ENCODE measurements at regions not wholly inside any gene's neighbourhood (a gene's known extent, or its start where the extent isn't known, plus 50 kb on each side); places are given as distances from the start of the nearest gene placed in this dataset.
A peak's percentile ranks its signal among the peaks of the same experiment; 100 is the strongest.

DNA sequence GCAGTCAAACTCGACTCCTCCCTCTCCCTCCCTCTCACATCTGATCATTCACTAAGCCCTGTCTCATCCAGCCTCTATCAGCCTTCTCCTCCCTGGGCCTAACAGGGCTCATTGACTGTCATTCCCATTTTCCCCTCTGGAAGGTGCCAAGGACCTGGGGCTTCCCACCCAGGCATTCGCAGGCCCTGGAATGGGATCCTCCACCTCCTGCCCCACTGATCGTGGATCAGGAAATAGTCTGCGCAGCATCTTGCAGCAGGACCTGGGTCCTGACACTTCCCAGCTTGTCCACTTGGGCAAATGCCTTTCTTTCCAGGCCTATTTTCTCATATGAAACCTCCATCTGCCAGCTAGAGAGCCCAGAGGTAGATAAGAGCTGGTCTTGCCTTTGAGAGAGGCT is 71.2 kb upstream of the ZC3H12A start:
- H3K4me1 Mint-ChIP-seq = peaks cover 19% of the 10 kb centered on the region
- H3K27me3 Mint-ChIP-seq (ENCODE audit: low read depth, poor library complexity) = peaks cover 42% of the 10 kb centered on the region
- TF ChIP-seq, protein P1, sequence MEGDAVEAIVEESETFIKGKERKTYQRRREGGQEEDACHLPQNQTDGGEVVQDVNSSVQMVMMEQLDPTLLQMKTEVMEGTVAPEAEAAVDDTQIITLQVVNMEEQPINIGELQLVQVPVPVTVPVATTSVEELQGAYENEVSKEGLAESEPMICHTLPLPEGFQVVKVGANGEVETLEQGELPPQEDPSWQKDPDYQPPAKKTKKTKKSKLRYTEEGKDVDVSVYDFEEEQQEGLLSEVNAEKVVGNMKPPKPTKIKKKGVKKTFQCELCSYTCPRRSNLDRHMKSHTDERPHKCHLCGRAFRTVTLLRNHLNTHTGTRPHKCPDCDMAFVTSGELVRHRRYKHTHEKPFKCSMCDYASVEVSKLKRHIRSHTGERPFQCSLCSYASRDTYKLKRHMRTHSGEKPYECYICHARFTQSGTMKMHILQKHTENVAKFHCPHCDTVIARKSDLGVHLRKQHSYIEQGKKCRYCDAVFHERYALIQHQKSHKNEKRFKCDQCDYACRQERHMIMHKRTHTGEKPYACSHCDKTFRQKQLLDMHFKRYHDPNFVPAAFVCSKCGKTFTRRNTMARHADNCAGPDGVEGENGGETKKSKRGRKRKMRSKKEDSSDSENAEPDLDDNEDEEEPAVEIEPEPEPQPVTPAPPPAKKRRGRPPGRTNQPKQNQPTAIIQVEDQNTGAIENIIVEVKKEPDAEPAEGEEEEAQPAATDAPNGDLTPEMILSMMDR (IDR thresholded peaks at IDR 0.05) = no peak
- no peaks in the 10 kb centered on the region for H3K9me3 Mint-ChIP-seq
- H3K27ac Mint-ChIP-seq = no peak overlapping the region
- DNase-seq = no peak
- H3K36me3 Mint-ChIP-seq (ENCODE audit: low read depth) = no peaks in the 10 kb centered on the region
- H3K4me3 Mint-ChIP-seq = no peak overlapping the region

DNA sequence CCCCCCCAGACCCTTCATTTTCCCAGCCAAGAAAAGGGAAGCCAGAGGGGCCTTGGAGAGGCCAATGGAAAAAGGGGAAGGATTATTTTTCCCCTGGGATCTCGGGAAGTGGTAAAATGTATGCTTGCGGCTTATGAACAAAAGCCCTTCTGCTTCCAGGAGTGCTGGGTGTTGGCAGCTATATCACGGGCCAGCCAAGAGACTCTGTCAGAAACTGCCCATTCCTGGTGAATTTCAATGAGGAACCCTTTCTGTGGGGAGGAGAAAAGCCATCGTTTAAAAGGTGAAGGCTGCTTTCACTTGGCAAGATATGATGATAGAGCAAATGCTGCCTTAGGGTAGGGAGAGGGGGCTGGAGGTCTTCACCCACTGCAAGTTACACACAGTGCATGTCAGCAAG is 69.7 kb upstream of the ZC3H12A start:
- TF ChIP-seq, protein P1 (IDR thresholded peaks at IDR 0.05) = no peak
- Mint-ChIP-seq H3K36me3 (ENCODE audit: low read depth) (no peaks in the 10 kb centered on the region), H3K4me3 (no peak overlapping the region), H3K4me1 (peaks cover 19% of the 10 kb centered on the region), H3K27me3 (ENCODE audit: low read depth, poor library complexity) (peaks cover 47% of the 10 kb centered on the region), H3K9me3 (no peaks in the 10 kb centered on the region), H3K27ac (no peak overlapping the region)
- DNase-seq = no peak

DNA sequence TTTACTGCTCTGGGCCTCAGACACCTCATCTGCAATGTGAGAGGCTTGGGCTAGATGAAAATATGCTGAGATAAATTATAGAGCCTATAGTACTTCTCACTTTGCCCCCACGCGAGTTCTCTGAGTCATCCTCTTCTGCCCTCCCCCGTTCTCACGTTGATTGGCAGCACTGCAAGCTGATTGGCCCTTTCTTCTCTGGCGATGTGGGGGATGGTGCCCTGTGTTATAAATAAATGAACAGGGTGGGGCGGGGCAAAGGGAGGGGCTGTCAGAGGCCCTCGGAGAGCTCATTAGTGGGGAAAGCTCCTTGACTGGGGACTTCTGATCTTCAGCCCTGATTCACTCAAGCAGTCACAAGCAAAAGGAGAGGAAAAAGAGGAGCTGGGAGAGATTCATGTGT is 64.3 kb upstream of the ZC3H12A start:
- H3K4me1 Mint-ChIP-seq = no peaks in the 10 kb centered on the region
- no peak overlapping the region for H3K27ac Mint-ChIP-seq
- H3K4me3 Mint-ChIP-seq = no peak overlapping the region
- no peaks in the 10 kb centered on the region for H3K9me3 Mint-ChIP-seq
- H3K36me3 Mint-ChIP-seq (ENCODE audit: low read depth) = no peaks in the 10 kb centered on the region
- peaks cover 49% of the 10 kb centered on the region for H3K27me3 Mint-ChIP-seq (ENCODE audit: low read depth, poor library complexity)
- DNase-seq = no peak
- TF ChIP-seq, protein P1 (IDR thresholded peaks at IDR 0.05) = no peak

DNA sequence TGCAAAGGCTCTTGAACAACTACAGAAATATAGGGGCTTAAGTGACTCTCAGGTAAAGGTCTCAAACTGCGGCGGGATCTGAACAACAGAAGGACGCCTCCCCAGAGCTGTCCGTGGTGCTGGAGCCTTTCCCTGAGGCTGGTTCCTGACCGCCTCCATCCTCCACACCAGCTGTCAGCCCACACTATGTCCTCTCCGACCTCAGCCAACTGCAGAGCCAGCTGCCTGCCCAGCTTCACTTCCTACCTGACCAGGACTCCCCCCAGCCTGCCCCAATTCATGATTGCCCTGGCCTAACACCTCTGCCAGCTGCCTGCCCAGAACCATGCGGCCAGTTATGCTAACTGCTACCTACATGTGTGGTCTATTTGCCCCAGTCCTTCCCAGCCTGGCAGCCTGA is 63.6 kb upstream of the ZC3H12A start:
- H3K4me3 Mint-ChIP-seq = no peak overlapping the region
- TF ChIP-seq, protein P1 (IDR thresholded peaks at IDR 0.05) = no peak
- peak; percentile 87 for DNase-seq
- peaks cover 50% of the 10 kb centered on the region for H3K27me3 Mint-ChIP-seq (ENCODE audit: low read depth, poor library complexity)
- no peak overlapping the region for H3K27ac Mint-ChIP-seq
- H3K4me1 Mint-ChIP-seq = no peaks in the 10 kb centered on the region
- H3K36me3 Mint-ChIP-seq (ENCODE audit: low read depth) = no peaks in the 10 kb centered on the region
- peaks cover 5% of the 10 kb centered on the region for H3K9me3 Mint-ChIP-seq

DNA sequence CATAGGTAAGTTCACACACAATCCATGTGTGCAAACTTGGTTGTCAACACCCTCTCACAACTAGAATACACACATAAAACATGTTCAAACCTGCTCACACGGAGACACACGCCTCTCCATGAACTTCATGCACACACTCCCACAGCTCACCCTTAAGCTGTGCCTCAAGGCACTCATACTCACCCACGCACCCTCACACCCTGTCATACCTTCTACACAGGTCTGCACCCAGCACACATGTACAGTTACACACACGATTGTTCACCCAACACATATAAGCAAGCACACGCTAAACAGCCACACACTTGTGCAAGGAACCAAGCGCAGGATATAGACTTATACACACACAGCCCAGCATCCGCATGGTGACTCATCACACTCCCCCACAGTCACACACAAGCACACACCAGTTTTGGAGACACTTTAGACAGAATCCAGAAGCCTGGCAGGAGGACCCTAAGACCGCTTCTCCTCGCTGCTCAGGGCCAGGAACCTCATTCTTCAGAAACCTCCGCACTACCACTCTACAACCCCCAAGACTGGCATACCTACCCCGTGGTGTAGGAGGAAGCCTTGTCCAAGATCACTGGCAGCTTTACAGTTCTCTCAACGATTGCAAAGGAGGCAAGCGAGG is 58.7 kb upstream of the ZC3H12A start:
- DNase-seq = no peak
- Mint-ChIP-seq H3K27ac (no peak overlapping the region), H3K4me3 (no peak overlapping the region), H3K36me3 (ENCODE audit: low read depth) (no peaks in the 10 kb centered on the region), H3K27me3 (ENCODE audit: low read depth, poor library complexity) (peaks cover 28% of the 10 kb centered on the region), H3K4me1 (no peaks in the 10 kb centered on the region), H3K9me3 (peaks cover 6% of the 10 kb centered on the region)
- TF ChIP-seq, protein P1 (IDR thresholded peaks at IDR 0.05) = no peak

- no peak for DNase-seq
- no peaks in the 10 kb centered on the region for H3K36me3 Mint-ChIP-seq (ENCODE audit: low read depth)
- H3K9me3 Mint-ChIP-seq = peaks cover 5% of the 10 kb centered on the region
- no peaks in the 10 kb centered on the region for H3K4me1 Mint-ChIP-seq
- H3K4me3 Mint-ChIP-seq = no peak overlapping the region
- H3K27ac Mint-ChIP-seq = no peak overlapping the region
- H3K27me3 Mint-ChIP-seq (ENCODE audit: low read depth, poor library complexity) = peaks cover 41% of the 10 kb centered on the region
- TF ChIP-seq, protein P1 (IDR thresholded peaks at IDR 0.05) = no peak
Observed at GRCh38 chr1:37420456-37420855, 53.9 kb upstream of the ZC3H12A start.

Measured in nephron progenitor cell (in vitro differentiated cells).